Neural cell (in vitro differentiated cells): ENCODE measurements at regions not wholly inside any gene's neighbourhood (a gene's known extent, or its start where the extent isn't known, plus 50 kb on each side); places are given as distances from the start of the nearest gene placed in this dataset.

Experiments
- H2AFZ ChIP-seq: fragments of 200-600, 300-800 bp; sonication (generic), shearing (Covaris generic); 2 replicates; pipeline ENCODE4 v1.6.0; 2014; ENCODE audit warnings: low read depth, mild to moderate bottlenecking, antibody characterized with exemption, low read length, moderate library complexity
- H3F3A ChIP-seq: fragments of 200-600 bp; shearing (Covaris generic); 2 replicates; pipeline ENCODE4 v1.6.1; 2016; ENCODE audit warnings: mild to moderate bottlenecking, moderate library complexity, mixed read lengths, antibody characterized with exemption, low read length; ENCODE audit not compliant: insufficient read depth, poor library complexity, severe bottlenecking
- H3K27ac ChIP-seq: fragments of 200-600, 300-800 bp; sonication (generic), shearing (Covaris generic); 2 replicates; pipeline ENCODE4 v1.5.1; 2014; ENCODE audit warnings: mild to moderate bottlenecking, low read length, moderate library complexity
- H3K27me3 ChIP-seq: fragments of 300-800, 200-600 bp; sonication (generic), shearing (Covaris generic); 2 replicates; pipeline ENCODE4 v1.6.0; 2014; ENCODE audit warnings: mild to moderate bottlenecking, low read depth, low read length, moderate library complexity; ENCODE audit not compliant: insufficient read depth
- H3K36me3 ChIP-seq: fragments of 300-800, 200-600 bp; sonication (generic), shearing (Covaris generic); 2 replicates; pipeline ENCODE4 v1.5.1; 2014; ENCODE audit warnings: mild to moderate bottlenecking, antibody characterized with exemption, low read length, moderate library complexity; ENCODE audit not compliant: insufficient read depth
- H3K4me2 ChIP-seq: fragments of 300-800, 200-600 bp; sonication (generic), shearing (Covaris generic); 2 replicates; pipeline ENCODE4 v1.6.0; 2014; ENCODE audit warnings: mild to moderate bottlenecking, low read length
- H3K4me3 ChIP-seq: fragments of 300-800, 200-600 bp; sonication (generic), shearing (Covaris generic); 2 replicates; pipeline ENCODE4 v1.5.1; 2014; ENCODE audit warnings: mild to moderate bottlenecking, low read length, moderate library complexity
- H3K79me2 ChIP-seq: fragments of 200-600 bp; shearing (Covaris generic); replicated peaks from 2 replicates; pipeline ENCODE4 v1.6.0; 2014; ENCODE audit warnings: mild to moderate bottlenecking, low read length, moderate library complexity; ENCODE audit not compliant: insufficient read depth
- H3K9ac ChIP-seq: fragments of 300-800, 200-600 bp; sonication (generic), shearing (Covaris generic); 2 replicates; pipeline ENCODE4 v1.6.1; 2016; ENCODE audit warnings: mild to moderate bottlenecking, low read length, mixed read lengths
- H3K9me2 ChIP-seq: fragments of 200-600 bp; shearing (Covaris generic); 2 replicates; pipeline ENCODE4 v1.6.1; 2016; ENCODE audit warnings: mild to moderate bottlenecking, low read length, mixed read lengths; ENCODE audit not compliant: insufficient read depth
- H3K9me3 ChIP-seq: fragments of 200-600, 300-800 bp; sonication (generic), shearing (Covaris generic); 2 replicates; pipeline ENCODE4 v1.6.1; 2016; ENCODE audit warnings: mild to moderate bottlenecking, mixed run types, low read length, moderate library complexity, mixed read lengths
- H4K20me1 ChIP-seq: fragments of 200-600 bp; shearing (Covaris generic); 2 replicates; pipeline ENCODE4 v1.6.1; 2016; ENCODE audit warnings: mild to moderate bottlenecking, mixed run types; ENCODE audit not compliant: insufficient read depth
- CTCF ChIP-seq: fragments of 450-650 bp; IDR thresholded peaks from 2 replicates; pipeline ENCODE4 v1.5.1; 2014; ENCODE audit warnings: antibody characterized with exemption, mild to moderate bottlenecking, moderate library complexity; ENCODE audit not compliant: poor library complexity, severe bottlenecking
- EP300 ChIP-seq: fragments of 450-650 bp; conservative IDR thresholded peaks from 2 replicates; pipeline ENCODE4 v1.6.1; 2014; ENCODE audit warnings: antibody characterized with exemption, mild to moderate bottlenecking, moderate library complexity; ENCODE audit not compliant: poor library complexity, severe bottlenecking
- EZH2 ChIP-seq: fragments of 200-600, 300-800 bp; shearing (Covaris generic), sonication (generic); IDR thresholded peaks from 2 replicates; pipeline ENCODE4 v1.6.1; 2014; ENCODE audit warnings: antibody characterized with exemption, low read length, borderline replicate concordance, mild to moderate bottlenecking; ENCODE audit not compliant: insufficient read depth, poor library complexity, severe bottlenecking
- MXI1 ChIP-seq: fragments of 450-650 bp; conservative IDR thresholded peaks from 2 replicates; pipeline ENCODE4 v1.6.1; 2014; ENCODE audit warnings: antibody characterized with exemption, mild to moderate bottlenecking; ENCODE audit not compliant: poor library complexity, severe bottlenecking
- POLR2AphosphoS5 ChIP-seq: IDR thresholded peaks from 2 replicates; pipeline ENCODE4 v1.6.1; 2012
- RAD21 ChIP-seq: fragments of 450-650 bp; conservative IDR thresholded peaks from 2 replicates; pipeline ENCODE4 v1.6.1; 2014; ENCODE audit warnings: antibody characterized with exemption, mild to moderate bottlenecking, moderate library complexity
- REST ChIP-seq: IDR thresholded peaks from 2 replicates; pipeline ENCODE4 v1.6.1; 2012; ENCODE audit warnings: borderline replicate concordance
- SMC3 ChIP-seq: fragments of 450-650 bp; conservative IDR thresholded peaks from 2 replicates; pipeline ENCODE4 v1.6.1; 2014; ENCODE audit warnings: antibody characterized with exemption, mild to moderate bottlenecking, moderate library complexity; ENCODE audit not compliant: poor library complexity
- TAF1 ChIP-seq: IDR thresholded peaks from 2 replicates; pipeline ENCODE4 v1.6.1; 2012; ENCODE audit warnings: low read depth

GRCh38 chr2:106735807-106736206, 150.2 kb downstream of the ST6GAL2 start:
- Histone ChIP-seq H3K4me2 (no peak overlapping the region), H4K20me1 (no peaks in the 10 kb centered on the region), H2AFZ (no peak overlapping the region), H3K79me2 (no peaks in the 10 kb centered on the region), H3K27me3 (no peaks in the 10 kb centered on the region), H3F3A (no peaks in the 10 kb centered on the region), H3K9me2 (no peaks in the 10 kb centered on the region), H3K4me3 (no peak overlapping the region), H3K9ac (no peak overlapping the region), H3K9me3 (no peaks in the 10 kb centered on the region), H3K36me3 (no peaks in the 10 kb centered on the region), H3K27ac (no peak overlapping the region)
- TF ChIP-seq EZH2 (no peak), EP300 (no peak), REST (no peak), TAF1 (no peak), SMC3 (no peak), CTCF (no peak), RAD21 (no peak), MXI1 (no peak), POLR2AphosphoS5 (no peak)

GRCh38 chr2:106736221-106736620, 149.7 kb downstream of the ST6GAL2 start:
- no peak overlapping the region for H3K4me3 ChIP-seq
- H3K9me3 ChIP-seq: no peaks in the 10 kb centered on the region
- H3K36me3 ChIP-seq: no peaks in the 10 kb centered on the region
- TF ChIP-seq TAF1 (no peak), CTCF (no peak), MXI1 (no peak), SMC3 (no peak), EZH2 (no peak), RAD21 (no peak), REST (no peak), EP300 (no peak), POLR2AphosphoS5 (no peak)
- H2AFZ ChIP-seq: no peak overlapping the region
- H3K9me2 ChIP-seq: no peaks in the 10 kb centered on the region
- H4K20me1 ChIP-seq: no peaks in the 10 kb centered on the region
- H3F3A ChIP-seq: no peaks in the 10 kb centered on the region
- no peaks in the 10 kb centered on the region for H3K79me2 ChIP-seq
- no peak overlapping the region for H3K4me2 ChIP-seq
- no peak overlapping the region for H3K27ac ChIP-seq
- H3K9ac ChIP-seq: no peak overlapping the region
- no peaks in the 10 kb centered on the region for H3K27me3 ChIP-seq
